ENCODE measurements at regions not wholly inside any gene's neighbourhood (a gene's known extent, or its start where the extent isn't known, plus 50 kb on each side); places are given as distances from the start of the nearest gene placed in this dataset.

DNA sequence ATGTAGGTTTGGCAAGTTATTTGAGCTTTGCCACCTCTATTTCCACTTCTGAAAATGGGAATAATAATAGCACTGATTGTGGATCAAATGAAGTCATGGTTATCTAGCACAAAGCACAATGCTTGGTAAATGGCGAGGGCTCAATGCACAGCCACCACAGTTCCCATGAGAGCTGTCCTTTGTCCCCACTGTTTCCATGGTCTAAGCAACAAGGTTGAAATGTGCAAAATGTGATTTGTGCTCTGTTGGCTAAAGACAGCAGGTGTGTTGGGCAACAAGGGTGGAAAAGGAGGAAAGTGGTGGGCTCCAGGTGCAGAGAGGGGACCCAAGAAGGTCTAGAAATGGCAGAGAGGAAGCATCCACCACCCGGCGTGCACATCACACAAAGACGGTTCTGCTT is 200.5 kb downstream of the TRIM29 start:
- TF ChIP-seq, protein P1, sequence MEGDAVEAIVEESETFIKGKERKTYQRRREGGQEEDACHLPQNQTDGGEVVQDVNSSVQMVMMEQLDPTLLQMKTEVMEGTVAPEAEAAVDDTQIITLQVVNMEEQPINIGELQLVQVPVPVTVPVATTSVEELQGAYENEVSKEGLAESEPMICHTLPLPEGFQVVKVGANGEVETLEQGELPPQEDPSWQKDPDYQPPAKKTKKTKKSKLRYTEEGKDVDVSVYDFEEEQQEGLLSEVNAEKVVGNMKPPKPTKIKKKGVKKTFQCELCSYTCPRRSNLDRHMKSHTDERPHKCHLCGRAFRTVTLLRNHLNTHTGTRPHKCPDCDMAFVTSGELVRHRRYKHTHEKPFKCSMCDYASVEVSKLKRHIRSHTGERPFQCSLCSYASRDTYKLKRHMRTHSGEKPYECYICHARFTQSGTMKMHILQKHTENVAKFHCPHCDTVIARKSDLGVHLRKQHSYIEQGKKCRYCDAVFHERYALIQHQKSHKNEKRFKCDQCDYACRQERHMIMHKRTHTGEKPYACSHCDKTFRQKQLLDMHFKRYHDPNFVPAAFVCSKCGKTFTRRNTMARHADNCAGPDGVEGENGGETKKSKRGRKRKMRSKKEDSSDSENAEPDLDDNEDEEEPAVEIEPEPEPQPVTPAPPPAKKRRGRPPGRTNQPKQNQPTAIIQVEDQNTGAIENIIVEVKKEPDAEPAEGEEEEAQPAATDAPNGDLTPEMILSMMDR (IDR thresholded peaks at IDR 0.05; ENCODE audit: low read depth, low read length, missing input control), result no peak
- TF ChIP-seq RXRA (IDR thresholded peaks at IDR 0.05) (no peak), SP1 (IDR thresholded peaks at IDR 0.05) (no peak), TAF1 (conservative IDR thresholded peaks at IDR 0.05) (no peak), EGR1 (IDR thresholded peaks at IDR 0.05; ENCODE audit: low read depth in 2 of 2) (no peak), RAD21 (IDR thresholded peaks at IDR 0.05) (no peak), JUND (IDR thresholded peaks at IDR 0.05) (no peak)
- TF ChIP-seq, protein P2, sequence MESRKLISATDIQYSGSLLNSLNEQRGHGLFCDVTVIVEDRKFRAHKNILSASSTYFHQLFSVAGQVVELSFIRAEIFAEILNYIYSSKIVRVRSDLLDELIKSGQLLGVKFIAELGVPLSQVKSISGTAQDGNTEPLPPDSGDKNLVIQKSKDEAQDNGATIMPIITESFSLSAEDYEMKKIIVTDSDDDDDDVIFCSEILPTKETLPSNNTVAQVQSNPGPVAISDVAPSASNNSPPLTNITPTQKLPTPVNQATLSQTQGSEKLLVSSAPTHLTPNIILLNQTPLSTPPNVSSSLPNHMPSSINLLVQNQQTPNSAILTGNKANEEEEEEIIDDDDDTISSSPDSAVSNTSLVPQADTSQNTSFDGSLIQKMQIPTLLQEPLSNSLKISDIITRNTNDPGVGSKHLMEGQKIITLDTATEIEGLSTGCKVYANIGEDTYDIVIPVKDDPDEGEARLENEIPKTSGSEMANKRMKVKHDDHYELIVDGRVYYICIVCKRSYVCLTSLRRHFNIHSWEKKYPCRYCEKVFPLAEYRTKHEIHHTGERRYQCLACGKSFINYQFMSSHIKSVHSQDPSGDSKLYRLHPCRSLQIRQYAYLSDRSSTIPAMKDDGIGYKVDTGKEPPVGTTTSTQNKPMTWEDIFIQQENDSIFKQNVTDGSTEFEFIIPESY (IDR thresholded peaks at IDR 0.05), result no peak
- TF ChIP-seq, protein P3, sequence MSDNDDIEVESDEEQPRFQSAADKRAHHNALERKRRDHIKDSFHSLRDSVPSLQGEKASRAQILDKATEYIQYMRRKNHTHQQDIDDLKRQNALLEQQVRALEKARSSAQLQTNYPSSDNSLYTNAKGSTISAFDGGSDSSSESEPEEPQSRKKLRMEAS (IDR thresholded peaks at IDR 0.05), result no peak
- TF ChIP-seq, protein P4, sequence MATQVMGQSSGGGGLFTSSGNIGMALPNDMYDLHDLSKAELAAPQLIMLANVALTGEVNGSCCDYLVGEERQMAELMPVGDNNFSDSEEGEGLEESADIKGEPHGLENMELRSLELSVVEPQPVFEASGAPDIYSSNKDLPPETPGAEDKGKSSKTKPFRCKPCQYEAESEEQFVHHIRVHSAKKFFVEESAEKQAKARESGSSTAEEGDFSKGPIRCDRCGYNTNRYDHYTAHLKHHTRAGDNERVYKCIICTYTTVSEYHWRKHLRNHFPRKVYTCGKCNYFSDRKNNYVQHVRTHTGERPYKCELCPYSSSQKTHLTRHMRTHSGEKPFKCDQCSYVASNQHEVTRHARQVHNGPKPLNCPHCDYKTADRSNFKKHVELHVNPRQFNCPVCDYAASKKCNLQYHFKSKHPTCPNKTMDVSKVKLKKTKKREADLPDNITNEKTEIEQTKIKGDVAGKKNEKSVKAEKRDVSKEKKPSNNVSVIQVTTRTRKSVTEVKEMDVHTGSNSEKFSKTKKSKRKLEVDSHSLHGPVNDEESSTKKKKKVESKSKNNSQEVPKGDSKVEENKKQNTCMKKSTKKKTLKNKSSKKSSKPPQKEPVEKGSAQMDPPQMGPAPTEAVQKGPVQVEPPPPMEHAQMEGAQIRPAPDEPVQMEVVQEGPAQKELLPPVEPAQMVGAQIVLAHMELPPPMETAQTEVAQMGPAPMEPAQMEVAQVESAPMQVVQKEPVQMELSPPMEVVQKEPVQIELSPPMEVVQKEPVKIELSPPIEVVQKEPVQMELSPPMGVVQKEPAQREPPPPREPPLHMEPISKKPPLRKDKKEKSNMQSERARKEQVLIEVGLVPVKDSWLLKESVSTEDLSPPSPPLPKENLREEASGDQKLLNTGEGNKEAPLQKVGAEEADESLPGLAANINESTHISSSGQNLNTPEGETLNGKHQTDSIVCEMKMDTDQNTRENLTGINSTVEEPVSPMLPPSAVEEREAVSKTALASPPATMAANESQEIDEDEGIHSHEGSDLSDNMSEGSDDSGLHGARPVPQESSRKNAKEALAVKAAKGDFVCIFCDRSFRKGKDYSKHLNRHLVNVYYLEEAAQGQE (IDR thresholded peaks at IDR 0.05), result no peak

All from liver (tissue), 3 donors.